K562 (cell line): ENCODE measurements at regions not wholly inside any gene's neighbourhood (a gene's known extent, or its start where the extent isn't known, plus 50 kb on each side); places are given as distances from the start of the nearest gene placed in this dataset.

Experiments
- CBX8 ChIP-seq: fragments of 200-600 bp; sonication (generic); IDR thresholded peaks from 2 replicates; pipeline ENCODE4 v1.6.1; 2012; ENCODE audit warnings: borderline replicate concordance, mixed run types, low read depth, mild to moderate bottlenecking, moderate library complexity, mixed read lengths, low read length, control low read depth, inconsistent platforms; ENCODE audit not compliant: poor library complexity, severe bottlenecking; ENCODE audit errors: extremely low read depth
- EP400 ChIP-seq: fragments of 450-650 bp; IDR thresholded peaks from 2 replicates; pipeline ENCODE4 v1.6.1; 2017; ENCODE audit warnings: antibody characterized with exemption, mild to moderate bottlenecking, moderate library complexity
- POLR2AphosphoS2 ChIP-seq: IDR thresholded peaks from 2 replicates; pipeline ENCODE4 v1.6.1; 2012; ENCODE audit warnings: low read length, improper control_type of control experiment
- RBM15 ChIP-seq: fragments of 200-400 bp; formaldehyde crosslinking; IDR thresholded peaks from 2 replicates; pipeline ENCODE4 v1.6.1; 2018; ENCODE audit warnings: mild to moderate bottlenecking, low read length, moderate library complexity; ENCODE audit not compliant: insufficient read depth
- ZBTB34 ChIP-seq: fragments of 250-450 bp; sonication (Bioruptor Pico); IDR thresholded peaks from 2 replicates; pipeline ENCODE4 v1.8.0; 2021; ENCODE audit warnings: mild to moderate bottlenecking, moderate library complexity
- ZNF609 ChIP-seq: sonication (generic); formaldehyde crosslinking; IDR thresholded peaks from 2 replicates; pipeline ENCODE4 v1.8.1; 2023; ENCODE audit warnings: missing genetic modification reagents, mild to moderate bottlenecking, borderline replicate concordance
- TF ChIP-seq, protein P1 (sequence below): fragments of 200-800 bp; sonication (Bioruptor generic); IDR thresholded peaks from 2 replicates; pipeline ENCODE4 v1.6.1; 2016; ENCODE audit warnings: missing genetic modification characterization, missing compliant biosample characterization
- TF ChIP-seq, protein P2 (sequence below): fragments of 250-450 bp; sonication (Bioruptor Pico); IDR thresholded peaks from 2 replicates; pipeline ENCODE4 v1.5.1; 2021; ENCODE audit warnings: mild to moderate bottlenecking

DNA sequence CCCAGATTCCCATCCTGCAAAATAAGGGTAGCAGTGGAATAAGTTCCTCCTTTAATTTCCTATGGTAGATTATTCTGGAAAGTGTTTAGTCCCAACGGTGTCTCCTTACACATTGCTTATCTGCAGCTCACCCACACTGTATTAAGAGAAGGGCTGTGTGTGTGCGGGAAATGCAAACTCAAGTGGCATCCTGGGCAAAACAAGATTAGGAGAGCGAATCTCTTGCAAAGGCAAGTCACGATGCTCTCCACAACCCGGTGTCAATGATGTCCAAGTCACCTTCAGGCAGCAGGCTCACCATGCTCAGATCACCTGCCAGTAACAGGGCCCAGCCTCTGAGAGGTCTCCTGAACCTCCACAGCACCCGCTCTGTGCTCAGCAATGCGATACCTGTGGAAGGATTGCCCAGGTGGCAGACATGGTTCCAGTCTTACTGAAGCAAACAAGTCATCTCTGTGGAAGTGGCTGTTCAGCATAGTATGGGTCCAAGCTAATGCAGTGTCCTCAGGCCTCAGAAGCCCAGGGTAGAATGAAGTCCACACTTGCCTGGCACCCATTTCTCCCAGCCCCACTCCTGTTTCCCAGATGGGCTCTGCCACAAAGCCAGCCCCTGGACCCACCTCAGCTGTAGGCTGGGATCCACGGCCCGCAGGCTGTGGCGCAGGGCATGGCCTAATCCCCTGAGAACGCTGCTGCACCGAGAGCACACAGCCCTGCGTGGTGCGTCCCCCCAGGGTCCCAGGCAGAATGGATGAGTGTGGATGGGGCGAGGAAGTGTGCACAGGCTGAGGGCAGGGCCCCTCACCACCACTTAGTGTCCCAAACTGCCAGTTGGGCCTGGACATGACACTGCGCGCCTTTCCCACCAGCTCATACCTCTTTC, 101.2 kb downstream of the PXDC1 start (continued):
- TF ChIP-seq, protein P1, sequence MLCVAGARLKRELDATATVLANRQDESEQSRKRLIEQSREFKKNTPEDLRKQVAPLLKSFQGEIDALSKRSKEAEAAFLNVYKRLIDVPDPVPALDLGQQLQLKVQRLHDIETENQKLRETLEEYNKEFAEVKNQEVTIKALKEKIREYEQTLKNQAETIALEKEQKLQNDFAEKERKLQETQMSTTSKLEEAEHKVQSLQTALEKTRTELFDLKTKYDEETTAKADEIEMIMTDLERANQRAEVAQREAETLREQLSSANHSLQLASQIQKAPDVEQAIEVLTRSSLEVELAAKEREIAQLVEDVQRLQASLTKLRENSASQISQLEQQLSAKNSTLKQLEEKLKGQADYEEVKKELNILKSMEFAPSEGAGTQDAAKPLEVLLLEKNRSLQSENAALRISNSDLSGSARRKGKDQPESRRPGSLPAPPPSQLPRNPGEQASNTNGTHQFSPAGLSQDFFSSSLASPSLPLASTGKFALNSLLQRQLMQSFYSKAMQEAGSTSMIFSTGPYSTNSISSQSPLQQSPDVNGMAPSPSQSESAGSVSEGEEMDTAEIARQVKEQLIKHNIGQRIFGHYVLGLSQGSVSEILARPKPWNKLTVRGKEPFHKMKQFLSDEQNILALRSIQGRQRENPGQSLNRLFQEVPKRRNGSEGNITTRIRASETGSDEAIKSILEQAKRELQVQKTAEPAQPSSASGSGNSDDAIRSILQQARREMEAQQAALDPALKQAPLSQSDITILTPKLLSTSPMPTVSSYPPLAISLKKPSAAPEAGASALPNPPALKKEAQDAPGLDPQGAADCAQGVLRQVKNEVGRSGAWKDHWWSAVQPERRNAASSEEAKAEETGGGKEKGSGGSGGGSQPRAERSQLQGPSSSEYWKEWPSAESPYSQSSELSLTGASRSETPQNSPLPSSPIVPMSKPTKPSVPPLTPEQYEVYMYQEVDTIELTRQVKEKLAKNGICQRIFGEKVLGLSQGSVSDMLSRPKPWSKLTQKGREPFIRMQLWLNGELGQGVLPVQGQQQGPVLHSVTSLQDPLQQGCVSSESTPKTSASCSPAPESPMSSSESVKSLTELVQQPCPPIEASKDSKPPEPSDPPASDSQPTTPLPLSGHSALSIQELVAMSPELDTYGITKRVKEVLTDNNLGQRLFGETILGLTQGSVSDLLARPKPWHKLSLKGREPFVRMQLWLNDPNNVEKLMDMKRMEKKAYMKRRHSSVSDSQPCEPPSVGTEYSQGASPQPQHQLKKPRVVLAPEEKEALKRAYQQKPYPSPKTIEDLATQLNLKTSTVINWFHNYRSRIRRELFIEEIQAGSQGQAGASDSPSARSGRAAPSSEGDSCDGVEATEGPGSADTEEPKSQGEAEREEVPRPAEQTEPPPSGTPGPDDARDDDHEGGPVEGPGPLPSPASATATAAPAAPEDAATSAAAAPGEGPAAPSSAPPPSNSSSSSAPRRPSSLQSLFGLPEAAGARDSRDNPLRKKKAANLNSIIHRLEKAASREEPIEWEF (CRISPR knock-in tag), result no peak
- no peak for TF ChIP-seq POLR2AphosphoS2
- TF ChIP-seq RBM15, result no peak
- no peak for TF ChIP-seq EP400
- TF ChIP-seq CBX8, result no peak
- TF ChIP-seq ZNF609, result no peak
- TF ChIP-seq, protein P2, sequence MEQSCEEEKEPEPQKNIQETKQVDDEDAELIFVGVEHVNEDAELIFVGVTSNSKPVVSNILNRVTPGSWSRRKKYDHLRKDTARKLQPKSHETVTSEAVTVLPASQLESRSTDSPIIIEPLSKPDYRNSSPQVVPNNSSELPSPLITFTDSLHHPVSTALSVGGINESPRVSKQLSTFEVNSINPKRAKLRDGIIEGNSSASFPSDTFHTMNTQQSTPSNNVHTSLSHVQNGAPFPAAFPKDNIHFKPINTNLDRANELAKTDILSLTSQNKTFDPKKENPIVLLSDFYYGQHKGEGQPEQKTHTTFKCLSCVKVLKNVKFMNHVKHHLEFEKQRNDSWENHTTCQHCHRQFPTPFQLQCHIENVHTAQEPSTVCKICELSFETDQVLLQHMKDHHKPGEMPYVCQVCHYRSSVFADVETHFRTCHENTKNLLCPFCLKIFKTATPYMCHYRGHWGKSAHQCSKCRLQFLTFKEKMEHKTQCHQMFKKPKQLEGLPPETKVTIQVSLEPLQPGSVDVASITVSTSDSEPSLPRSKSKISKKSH (CRISPR knock-in tag), result no peak
- TF ChIP-seq ZBTB34 (CRISPR knock-in tag), result no peak
